ENCODE measurements at regions not wholly inside any gene's neighbourhood (a gene's known extent, or its start where the extent isn't known, plus 50 kb on each side); places are given as distances from the start of the nearest gene placed in this dataset.

DNA sequence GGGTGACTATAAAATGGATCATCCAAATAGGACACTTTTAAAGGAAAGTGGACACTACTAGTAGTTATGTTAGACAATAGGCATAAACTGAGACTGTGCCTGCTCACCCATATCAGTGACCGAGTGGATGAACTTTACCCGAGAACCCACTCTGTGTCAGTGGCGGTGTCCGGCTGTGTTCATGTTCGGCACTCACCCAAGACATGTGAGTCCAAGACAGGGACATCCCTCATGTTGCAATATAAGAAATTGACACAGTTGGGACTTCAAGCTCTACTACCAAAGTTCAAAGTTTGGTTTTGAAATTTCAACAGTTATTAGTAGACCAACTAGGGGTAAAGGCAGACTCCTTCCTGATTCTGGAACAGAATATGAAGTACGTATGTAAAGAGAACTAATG is 326.3 kb upstream of the TNP1 start:
- WGBS (ENCODE audit: insufficient coverage, insufficient replicate concordance, low lambda C conversion rate, missing lambda C conversion rate) = 75% methylated on average over 6 of the region's 6 CpGs
- H3K9ac ChIP-seq (ENCODE audit: control insufficient read depth, insufficient read depth, low read length) = no peak overlapping the region
- no peaks in the 10 kb centered on the region for H3K9me3 ChIP-seq (replicated peaks; ENCODE audit: control insufficient read depth, insufficient read depth, low read length)
- ChIA-PET CTCF (no interaction called here), RAD21 (ENCODE audit: unreplicated experiment) (no interaction called here), POLR2A (no interaction called here), SMC1A (ENCODE audit: uncharacterized antibody, unreplicated experiment) (no interaction called here)
- in situ Hi-C loops (cut with MboI) = no loop called here
- no peaks in the 10 kb centered on the region for H3K36me3 ChIP-seq (ENCODE audit: control insufficient read depth in 2 of 2, insufficient read depth in 2 of 2, low read length in 1 of 2)
- FAIRE-seq = no peak
- no peak for ATAC-seq
- intact Hi-C loops (cut with micrococcal nuclease; ENCODE audit: unreplicated experiment) = no loop called here
- no peaks in the 10 kb centered on the region for H3K79me2 ChIP-seq (ENCODE audit: control insufficient read depth, insufficient read depth, low read length)
- TF ChIP-seq SMAD5 (IDR thresholded peaks at IDR 0.05; ENCODE audit: low read depth) = no peak
- TF ChIP-seq SUZ12 (IDR thresholded peaks at IDR 0.05; ENCODE audit: unreplicated experiment) = no peak
- no peak for TF ChIP-seq SMC3 (IDR thresholded peaks at IDR 0.05; ENCODE audit: borderline replicate concordance, low read length)
- no peak for TF ChIP-seq CBX5 (IDR thresholded peaks at IDR 0.05; ENCODE audit: low read depth)
- TF ChIP-seq RELB (IDR thresholded peaks at IDR 0.05; ENCODE audit: low read depth) = no peak
- TF ChIP-seq POU2F2 (IDR thresholded peaks at IDR 0.05; ENCODE audit: borderline replicate concordance, low read depth, low read length) = no peak
- TF ChIP-seq, protein P1, sequence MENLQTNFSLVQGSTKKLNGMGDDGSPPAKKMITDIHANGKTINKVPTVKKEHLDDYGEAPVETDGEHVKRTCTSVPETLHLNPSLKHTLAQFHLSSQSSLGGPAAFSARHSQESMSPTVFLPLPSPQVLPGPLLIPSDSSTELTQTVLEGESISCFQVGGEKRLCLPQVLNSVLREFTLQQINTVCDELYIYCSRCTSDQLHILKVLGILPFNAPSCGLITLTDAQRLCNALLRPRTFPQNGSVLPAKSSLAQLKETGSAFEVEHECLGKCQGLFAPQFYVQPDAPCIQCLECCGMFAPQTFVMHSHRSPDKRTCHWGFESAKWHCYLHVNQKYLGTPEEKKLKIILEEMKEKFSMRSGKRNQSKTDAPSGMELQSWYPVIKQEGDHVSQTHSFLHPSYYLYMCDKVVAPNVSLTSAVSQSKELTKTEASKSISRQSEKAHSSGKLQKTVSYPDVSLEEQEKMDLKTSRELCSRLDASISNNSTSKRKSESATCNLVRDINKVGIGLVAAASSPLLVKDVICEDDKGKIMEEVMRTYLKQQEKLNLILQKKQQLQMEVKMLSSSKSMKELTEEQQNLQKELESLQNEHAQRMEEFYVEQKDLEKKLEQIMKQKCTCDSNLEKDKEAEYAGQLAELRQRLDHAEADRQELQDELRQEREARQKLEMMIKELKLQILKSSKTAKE (IDR thresholded peaks at IDR 0.05; ENCODE audit: low read depth, poor library complexity, severe bottlenecking) = no peak
- no peak for TF ChIP-seq HDGF (IDR thresholded peaks at IDR 0.05)
- TF ChIP-seq PML (IDR thresholded peaks at IDR 0.05; ENCODE audit: low read length) = no peak
- TF ChIP-seq NFYA (IDR thresholded peaks at IDR 0.05; ENCODE audit: borderline replicate concordance, low read depth, low read length) = no peak
- H4K20me1 ChIP-seq (ENCODE audit: control insufficient read depth, insufficient read depth) = no peaks in the 10 kb centered on the region
- no peak overlapping the region for H3K4me2 ChIP-seq (ENCODE audit: control insufficient read depth, insufficient read depth)
- no peak overlapping the region for H2AFZ ChIP-seq (ENCODE audit: control insufficient read depth, low read depth, low read length)
- H3K4me1 ChIP-seq (ENCODE audit: control insufficient read depth, insufficient read depth, low read length) = no peaks in the 10 kb centered on the region
- no TSS peak for BruUV-seq (replicated peaks)
- DNase-seq (ENCODE audit: low read depth, low spot score) = no peak
- H3K27me3 ChIP-seq (replicated peaks in 1 of 2; ENCODE audit: control insufficient read depth in 2 of 2, insufficient read depth in 2 of 2, low read length in 1 of 2) = no peaks in the 10 kb centered on the region
- no peak overlapping the region for H3K4me3 ChIP-seq
- no peak overlapping the region for H3K27ac ChIP-seq (ENCODE audit: control insufficient read depth, insufficient read depth)

Measured in GM12878 (cell line).